ENCODE measurements at regions not wholly inside any gene's neighbourhood (a gene's known extent, or its start where the extent isn't known, plus 50 kb on each side); places are given as distances from the start of the nearest gene placed in this dataset.

DNA sequence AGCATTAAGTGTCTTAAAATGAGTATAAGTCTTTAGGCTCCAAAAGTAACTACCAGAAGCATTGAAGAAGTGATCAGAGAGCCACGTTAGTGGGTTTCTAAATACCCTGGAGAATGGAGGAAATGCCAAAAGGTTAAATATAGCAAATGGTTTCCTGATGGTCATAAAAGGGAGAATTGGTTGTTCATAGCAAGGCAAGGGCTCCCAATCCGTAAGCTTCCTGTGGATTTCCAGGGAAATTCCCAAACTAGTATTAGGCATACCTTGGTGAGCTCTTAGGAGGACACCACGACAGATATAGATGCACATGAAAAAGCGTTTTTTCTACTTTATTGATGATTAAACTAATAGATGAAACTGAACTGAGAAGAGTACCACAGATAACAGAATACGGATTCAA is 410.9 kb downstream of the FOXO1 start:
- H3K36me3 Mint-ChIP-seq, result peaks cover 0 to 4% (median 0%) of the 10 kb centered on the region in 5 donors
- POLR2A ChIA-PET, result no interaction called here
- intact Hi-C loops (cut with micrococcal nuclease), result no loop called here

DNA sequence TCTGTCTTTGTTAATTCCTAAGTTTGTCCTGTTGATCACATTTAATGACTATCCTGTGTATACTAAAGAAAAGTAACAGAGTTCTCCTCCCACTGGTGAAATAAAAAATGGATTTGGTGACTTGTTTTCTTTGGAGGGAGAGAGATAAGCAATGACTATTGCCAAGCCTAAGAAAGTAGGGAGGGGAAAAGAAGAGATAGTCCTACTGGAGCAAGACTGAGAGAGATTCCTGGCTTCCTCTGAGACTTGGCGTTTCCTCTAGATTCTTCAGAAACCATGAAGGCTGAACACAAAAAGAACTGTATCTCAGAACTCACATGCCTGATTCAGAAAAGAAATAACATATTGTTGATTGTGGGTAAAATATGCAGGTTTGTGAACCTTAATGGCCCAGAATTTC is 406.5 kb downstream of the FOXO1 start:
- H3K4me1 Mint-ChIP-seq, result peaks cover 0 to 11% (median 4%) of the 10 kb centered on the region in 7 donors
- POLR2A ChIA-PET, result no interaction called here

More for the DNA sequence above, 410.9 kb downstream of the FOXO1 start:
- H3K27ac Mint-ChIP-seq, result no peak overlapping the region
- CTCF ChIA-PET, result no interaction called here
- Histone ChIP-seq H3K4me1 (ENCODE audit: control insufficient read depth in 2 of 2, insufficient read depth in 2 of 2, low read length in 2 of 2) (peaks cover 0 to 12% of the 10 kb centered on the region in 2 donors), H3K27me3 (ENCODE audit: control insufficient read depth in 2 of 2, insufficient read depth in 2 of 2, low read length in 2 of 2) (no peaks in the 10 kb centered on the region), H3K36me3 (ENCODE audit: control insufficient read depth in 2 of 3, insufficient read depth in 3 of 3, low read length in 3 of 3) (no peaks in the 10 kb centered on the region), H3K9me3 (ENCODE audit: control insufficient read depth in 2 of 3, low read length in 3 of 3) (no peaks in the 10 kb centered on the region), H3K4me3 (ENCODE audit: low read length) (no peak overlapping the region), H3K27ac (ENCODE audit: low read depth, low read length) (no peak overlapping the region)
- no peaks in the 10 kb centered on the region for H3K27me3 Mint-ChIP-seq
- ATAC-seq (no peak), DNase-seq (no peak)
- peaks cover 0 to 5% (median 0%) of the 10 kb centered on the region in 11 donors for H3K9me3 Mint-ChIP-seq
- no peak overlapping the region for H3K4me3 Mint-ChIP-seq
- peaks cover 7 to 32% (median 28%) of the 10 kb centered on the region in 7 donors for H3K4me1 Mint-ChIP-seq

DNA sequence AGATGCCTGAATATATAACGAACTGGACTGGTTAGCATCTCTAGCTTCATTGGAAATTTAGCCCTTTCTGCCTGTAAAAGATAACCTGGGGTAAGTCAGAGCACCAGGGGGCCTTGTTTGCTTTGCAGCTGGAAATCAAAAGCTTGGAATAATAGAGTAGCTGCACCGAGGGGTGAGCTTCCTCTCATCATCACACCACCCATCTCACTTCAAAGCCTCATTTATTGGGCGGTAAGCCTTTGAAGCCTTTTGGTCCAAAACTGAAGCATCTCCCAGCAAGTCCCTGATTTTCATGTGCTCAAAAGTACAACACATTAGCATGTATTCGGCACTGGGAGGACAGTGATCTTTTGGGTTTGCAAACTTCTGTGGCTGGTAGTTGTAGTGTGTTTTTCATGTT is 405.1 kb downstream of the FOXO1 start:
- Histone ChIP-seq H3K4me3 (ENCODE audit: low read length) (no peak overlapping the region), H3K27me3 (ENCODE audit: control insufficient read depth in 2 of 2, insufficient read depth in 2 of 2, low read length in 2 of 2) (no peaks in the 10 kb centered on the region), H3K9me3 (ENCODE audit: control insufficient read depth in 2 of 3, low read length in 3 of 3) (no peaks in the 10 kb centered on the region), H3K27ac (ENCODE audit: low read depth, low read length) (no peak overlapping the region), H3K36me3 (ENCODE audit: control insufficient read depth in 2 of 3, insufficient read depth in 3 of 3, low read length in 3 of 3) (no peaks in the 10 kb centered on the region), H3K4me1 (ENCODE audit: control insufficient read depth in 2 of 2, insufficient read depth in 2 of 2, low read length in 2 of 2) (no peaks in the 10 kb centered on the region)
- Mint-ChIP-seq H3K36me3 (peaks cover 0 to 4% (median 0%) of the 10 kb centered on the region in 5 donors), H3K9me3 (peaks cover 0 to 6% (median 0%) of the 10 kb centered on the region in 11 donors), H3K27me3 (no peaks in the 10 kb centered on the region), H3K4me3 (no peak overlapping the region), H3K27ac (no peak overlapping the region), H3K4me1 (peaks cover 0 to 11% (median 4%) of the 10 kb centered on the region in 7 donors)
- intact Hi-C loops (cut with micrococcal nuclease), result no loop called here
- ATAC-seq (no peak), DNase-seq (no peak)
- CTCF ChIA-PET, result no interaction called here
- POLR2A ChIA-PET, result interaction anchor here (1.3 kb wide), 1 partner anchor 74 kb away, joined by 3 read pairs; no protein-coding TSS in a partner anchor

More for the DNA sequence above, 406.5 kb downstream of the FOXO1 start:
- Mint-ChIP-seq H3K4me3 (no peak overlapping the region), H3K36me3 (peaks cover 0 to 4% (median 0%) of the 10 kb centered on the region in 5 donors), H3K27me3 (no peaks in the 10 kb centered on the region), H3K9me3 (peaks cover 0 to 6% (median 0%) of the 10 kb centered on the region in 11 donors), H3K27ac (no peak overlapping the region)
- H3K4me3 ChIP-seq (ENCODE audit: low read length), result no peak overlapping the region
- intact Hi-C loops (cut with micrococcal nuclease), result no loop called here
- H3K36me3 ChIP-seq (ENCODE audit: control insufficient read depth in 2 of 3, insufficient read depth in 3 of 3, low read length in 3 of 3), result no peaks in the 10 kb centered on the region
- no peaks in the 10 kb centered on the region for H3K9me3 ChIP-seq (ENCODE audit: control insufficient read depth in 2 of 3, low read length in 3 of 3)
- CTCF ChIA-PET, result interaction anchor here (0.7 kb wide), 1 partner anchor 129 kb away, joined by 3 read pairs; no protein-coding TSS in a partner anchor
- no peaks in the 10 kb centered on the region for H3K27me3 ChIP-seq (ENCODE audit: control insufficient read depth in 2 of 2, insufficient read depth in 2 of 2, low read length in 2 of 2)
- H3K4me1 ChIP-seq (ENCODE audit: control insufficient read depth in 2 of 2, insufficient read depth in 2 of 2, low read length in 2 of 2), result no peaks in the 10 kb centered on the region
- H3K27ac ChIP-seq (ENCODE audit: low read depth, low read length), result no peak overlapping the region
- ATAC-seq, result no peak
- DNase-seq, result no peak

DNA sequence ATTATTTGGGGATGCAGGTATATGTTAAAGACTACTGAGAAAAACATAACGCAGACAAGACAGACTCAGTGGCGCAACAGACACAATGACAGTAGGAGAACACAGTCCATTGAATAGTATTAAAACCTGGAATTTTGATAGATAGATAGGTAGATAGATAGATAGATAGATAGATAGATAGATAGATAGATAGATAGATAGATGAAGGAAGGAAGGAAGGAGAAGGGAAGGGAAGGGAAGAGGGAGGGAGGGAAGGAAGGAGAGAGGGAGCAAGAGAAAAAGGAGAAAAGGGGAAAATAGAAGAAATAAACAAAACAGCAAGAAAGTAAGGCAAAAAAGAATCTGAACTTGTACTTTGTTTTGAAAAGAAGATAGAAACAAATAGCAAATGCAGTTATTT is 404.5 kb downstream of the FOXO1 start:
- POLR2A ChIA-PET, result interaction anchor here (1.3 kb wide), 1 partner anchor 75 kb away, joined by 3 read pairs; no protein-coding TSS in a partner anchor
- Mint-ChIP-seq H3K4me3 (no peak overlapping the region), H3K27ac (no peak overlapping the region), H3K9me3 (peaks cover 0 to 6% (median 0%) of the 10 kb centered on the region in 11 donors), H3K4me1 (peaks cover 0 to 11% (median 4%) of the 10 kb centered on the region in 7 donors), H3K36me3 (peaks cover 0 to 4% (median 0%) of the 10 kb centered on the region in 5 donors), H3K27me3 (no peaks in the 10 kb centered on the region)
- CTCF ChIA-PET, result no interaction called here
- DNase-seq (no peak), ATAC-seq (no peak)
- Histone ChIP-seq H3K27me3 (ENCODE audit: control insufficient read depth in 2 of 2, insufficient read depth in 2 of 2, low read length in 2 of 2) (no peaks in the 10 kb centered on the region), H3K4me1 (ENCODE audit: control insufficient read depth in 2 of 2, insufficient read depth in 2 of 2, low read length in 2 of 2) (no peaks in the 10 kb centered on the region), H3K27ac (ENCODE audit: low read depth, low read length) (no peak overlapping the region), H3K9me3 (ENCODE audit: control insufficient read depth in 2 of 3, low read length in 3 of 3) (no peaks in the 10 kb centered on the region), H3K4me3 (ENCODE audit: low read length) (no peak overlapping the region), H3K36me3 (ENCODE audit: control insufficient read depth in 2 of 3, insufficient read depth in 3 of 3, low read length in 3 of 3) (no peaks in the 10 kb centered on the region)
- intact Hi-C loops (cut with micrococcal nuclease), result no loop called here

DNA sequence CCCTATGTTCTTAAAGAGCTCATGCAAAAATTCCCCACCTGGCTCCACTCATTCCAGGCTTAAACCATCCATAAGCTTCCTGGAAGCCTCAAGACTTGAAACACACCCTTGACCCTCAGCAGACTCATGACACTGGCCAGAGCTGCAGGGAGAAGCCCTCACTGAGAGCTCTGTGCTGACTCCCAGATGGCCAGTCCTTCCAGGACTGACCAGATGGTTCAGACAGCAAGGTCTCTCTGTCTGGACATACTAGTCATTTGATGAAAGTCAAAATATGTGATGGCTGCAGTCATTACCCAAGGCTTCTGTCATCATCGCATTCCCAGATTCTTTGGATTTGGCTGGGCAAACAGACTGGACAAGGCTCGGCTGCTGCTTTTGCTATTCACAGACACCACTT is 397.4 kb downstream of the FOXO1 start:
- no peak for DNase-seq
- no peaks in the 10 kb centered on the region for H3K27me3 Mint-ChIP-seq
- no peak for ATAC-seq
- no peak overlapping the region for H3K27ac Mint-ChIP-seq
- POLR2A ChIA-PET, result no interaction called here
- H3K4me3 ChIP-seq (ENCODE audit: low read length), result no peak overlapping the region
- peaks cover 0 to 4% (median 0%) of the 10 kb centered on the region in 5 donors for H3K36me3 Mint-ChIP-seq
- H3K4me1 ChIP-seq (ENCODE audit: control insufficient read depth in 2 of 2, insufficient read depth in 2 of 2, low read length in 2 of 2), result peaks cover 4 to 17% of the 10 kb centered on the region in 2 donors
- no peak overlapping the region for H3K4me3 Mint-ChIP-seq
- H3K9me3 ChIP-seq (ENCODE audit: control insufficient read depth in 2 of 3, low read length in 3 of 3), result no peaks in the 10 kb centered on the region
- no peaks in the 10 kb centered on the region for H3K36me3 ChIP-seq (ENCODE audit: control insufficient read depth in 2 of 3, insufficient read depth in 3 of 3, low read length in 3 of 3)
- H3K27ac ChIP-seq (ENCODE audit: low read depth, low read length), result no peak overlapping the region
- CTCF ChIA-PET, result no interaction called here
- no peaks in the 10 kb centered on the region for H3K9me3 Mint-ChIP-seq
- intact Hi-C loops (cut with micrococcal nuclease), result no loop called here
- peaks cover 13 to 39% (median 27%) of the 10 kb centered on the region in 7 donors for H3K4me1 Mint-ChIP-seq
- H3K27me3 ChIP-seq (ENCODE audit: control insufficient read depth in 2 of 2, insufficient read depth in 2 of 2, low read length in 2 of 2), result no peaks in the 10 kb centered on the region

DNA sequence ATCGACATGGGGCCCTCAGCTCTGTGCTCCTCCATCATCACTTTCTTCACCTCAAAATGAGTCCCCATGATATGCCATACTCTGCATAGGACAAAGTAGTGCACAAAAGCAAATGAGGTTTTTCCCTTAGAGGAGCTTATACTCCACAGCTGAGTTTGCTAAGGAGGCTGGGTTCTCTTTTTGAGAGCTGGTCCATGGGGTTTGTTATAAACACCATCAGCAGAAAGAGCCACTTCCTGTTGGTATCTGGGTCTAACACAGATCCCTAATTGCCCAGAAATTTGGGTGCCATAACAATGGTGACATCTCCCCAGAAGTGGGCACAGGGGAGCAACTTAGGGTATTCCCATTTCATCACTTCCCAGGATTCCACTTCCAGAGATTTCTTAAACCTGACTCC is 395.7 kb downstream of the FOXO1 start:
- CTCF ChIA-PET, result interaction anchor here (0.6 to 1.5 kb wide), 2 partner anchors 83 to 120 kb away, joined by 3 read pairs; no protein-coding TSS in a partner anchor
- POLR2A ChIA-PET, result interaction anchor here (1.1 to 1.7 kb wide), 3 partner anchors 64 to 238 kb away, joined by 3 to 5 read pairs (median 3); no protein-coding TSS in a partner anchor
- peaks cover 17 to 56% (median 35%) of the 10 kb centered on the region in 7 donors for H3K4me1 Mint-ChIP-seq
- H3K4me1 ChIP-seq (ENCODE audit: control insufficient read depth in 2 of 2, insufficient read depth in 2 of 2, low read length in 2 of 2), result peaks cover 4 to 17% of the 10 kb centered on the region in 2 donors
- H3K27ac Mint-ChIP-seq, result no peak overlapping the region
- H3K36me3 Mint-ChIP-seq, result peaks cover 0 to 4% (median 0%) of the 10 kb centered on the region in 5 donors
- H3K4me3 ChIP-seq (ENCODE audit: low read length), result no peak overlapping the region
- no peak overlapping the region for H3K4me3 Mint-ChIP-seq
- no peaks in the 10 kb centered on the region for H3K27me3 Mint-ChIP-seq
- DNase-seq, result no peak
- no peak overlapping the region for H3K27ac ChIP-seq (ENCODE audit: low read depth, low read length)
- intact Hi-C loops (cut with micrococcal nuclease), result no loop called here
- ATAC-seq, result no peak
- no peaks in the 10 kb centered on the region for H3K9me3 Mint-ChIP-seq
- no peaks in the 10 kb centered on the region for H3K36me3 ChIP-seq (ENCODE audit: control insufficient read depth in 2 of 3, insufficient read depth in 3 of 3, low read length in 3 of 3)
- H3K27me3 ChIP-seq (ENCODE audit: control insufficient read depth in 2 of 2, insufficient read depth in 2 of 2, low read length in 2 of 2), result no peaks in the 10 kb centered on the region
- H3K9me3 ChIP-seq (ENCODE audit: control insufficient read depth in 2 of 3, low read length in 3 of 3), result no peaks in the 10 kb centered on the region

Measured in naive thymus-derived CD4-positive, alpha-beta T cell (primary cell).